K562 (cell line): ENCODE measurements at regions not wholly inside any gene's neighbourhood (a gene's known extent, or its start where the extent isn't known, plus 50 kb on each side); places are given as distances from the start of the nearest gene placed in this dataset.

Experiments used
- CTCF ChIP-seq, 3 experiments: IDR thresholded peaks in 2 of 3; conservative IDR thresholded peaks in 1 of 3; 2 replicates each; pipeline ENCODE4 v1.5.1; 2011 to 2012; ENCODE audit warnings: low read length in 3 of 3, mild to moderate bottlenecking in 3 of 3, control low read depth in 2 of 3, improper control_type of control experiment in 1 of 3, inconsistent platforms in 1 of 3, low read depth in 1 of 3, mixed read lengths in 1 of 3, moderate library complexity in 1 of 3; ENCODE audit not compliant: insufficient read depth in 2 of 3
- GATA2 ChIP-seq: sonication (generic); formaldehyde crosslinking; IDR thresholded peaks from 2 replicates; pipeline ENCODE4 v1.4.0; 2020; ENCODE audit warnings: mild to moderate bottlenecking, missing genetic modification reagents
- GTF2F1 ChIP-seq: IDR thresholded peaks from 2 replicates; pipeline ENCODE4 v1.6.1; 2011; ENCODE audit warnings: low read depth, low read length, improper control_type of control experiment
- SREBF1 ChIP-seq: fragments of 150-350 bp; IDR thresholded peaks from 2 replicates; pipeline ENCODE4 v1.6.1; 2014; ENCODE audit warnings: antibody characterized with exemption, low read depth, low read length, borderline replicate concordance
- TEAD1 ChIP-seq, 2 experiments: fragments of 450-650 bp in 1 of 2; sonication (generic) in 1 of 2; formaldehyde crosslinking; IDR thresholded peaks; 2 replicates each; pipeline versions ENCODE4 v1.4.0 to v1.8.0; 2020 to 2022; ENCODE audit warnings: mild to moderate bottlenecking in 2 of 2, missing genetic modification reagents in 1 of 2
- ZC3H4 ChIP-seq: sonication (generic); formaldehyde crosslinking; IDR thresholded peaks from 2 replicates; pipeline ENCODE4 v1.9.0; 2021; ENCODE audit warnings: missing genetic modification reagents, borderline replicate concordance
- ZFP36 ChIP-seq: fragments of 150-350 bp; IDR thresholded peaks from 2 replicates; pipeline ENCODE4 v1.6.1; 2018; ENCODE audit warnings: low read length, low read depth; ENCODE audit not compliant: partially characterized antibody

- TF ChIP-seq GATA2 = no peak
- TF ChIP-seq ZFP36 = no peak
- no peak for TF ChIP-seq SREBF1
- TF ChIP-seq GTF2F1 = no peak
- TF ChIP-seq ZC3H4 (CRISPR knock-in tag) = no peak
- TF ChIP-seq TEAD1 (CRISPR knock-in tag; IDR thresholded peaks at IDR 0.05) = no peak
- no peak for TF ChIP-seq CTCF (IDR thresholded peaks at IDR 0.05 in 2 of 3, conservative IDR thresholded peaks at IDR 0.05 in 1 of 3; ENCODE audit: insufficient read depth in 2 of 3, low read depth in 1 of 3, low read length in 3 of 3)
These were observed 74.7 kb downstream of the FAM47B start for GRCh38 chrX:35017284-35017683.
